ENCODE measurements at regions not wholly inside any gene's neighbourhood (a gene's known extent, or its start where the extent isn't known, plus 50 kb on each side); places are given as distances from the start of the nearest gene placed in this dataset.

DNA sequence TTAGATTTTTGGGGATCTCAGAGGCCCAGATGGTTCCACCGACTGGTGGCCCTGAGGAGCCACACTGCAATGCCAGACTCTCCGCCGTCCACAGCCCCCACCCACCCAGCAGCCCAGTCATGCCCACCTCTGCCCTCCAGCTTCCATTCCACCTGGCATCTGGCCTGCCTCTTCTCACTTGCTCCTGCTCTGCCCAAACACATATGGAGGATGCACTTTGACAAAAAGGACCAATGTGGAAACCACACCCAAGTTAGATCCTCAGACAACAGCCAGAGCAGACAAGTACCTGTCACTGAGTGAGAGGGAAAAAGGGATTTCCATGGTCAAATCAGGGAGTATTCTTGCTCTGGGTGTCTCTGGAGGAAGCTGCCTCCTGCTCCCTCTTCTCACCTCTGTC lies 120.6 kb upstream of the NXT1 start:
- TF ChIP-seq, protein P1, sequence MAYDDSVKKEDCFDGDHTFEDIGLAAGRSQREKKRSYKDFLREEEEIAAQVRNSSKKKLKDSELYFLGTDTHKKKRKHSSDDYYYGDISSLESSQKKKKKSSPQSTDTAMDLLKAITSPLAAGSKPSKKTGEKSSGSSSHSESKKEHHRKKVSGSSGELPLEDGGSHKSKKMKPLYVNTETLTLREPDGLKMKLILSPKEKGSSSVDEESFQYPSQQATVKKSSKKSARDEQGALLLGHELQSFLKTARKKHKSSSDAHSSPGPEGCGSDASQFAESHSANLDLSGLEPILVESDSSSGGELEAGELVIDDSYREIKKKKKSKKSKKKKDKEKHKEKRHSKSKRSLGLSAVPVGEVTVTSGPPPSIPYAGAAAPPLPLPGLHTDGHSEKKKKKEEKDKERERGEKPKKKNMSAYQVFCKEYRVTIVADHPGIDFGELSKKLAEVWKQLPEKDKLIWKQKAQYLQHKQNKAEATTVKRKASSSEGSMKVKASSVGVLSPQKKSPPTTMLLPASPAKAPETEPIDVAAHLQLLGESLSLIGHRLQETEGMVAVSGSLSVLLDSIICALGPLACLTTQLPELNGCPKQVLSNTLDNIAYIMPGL (CRISPR knock-in tag; IDR thresholded peaks at IDR 0.05) = no peak
- TF ChIP-seq ZNF609 (CRISPR knock-in tag; IDR thresholded peaks at IDR 0.05; ENCODE audit: borderline replicate concordance) = no peak
- TF ChIP-seq HMG20B (CRISPR knock-in tag; IDR thresholded peaks at IDR 0.05) = no peak
- no peak for TF ChIP-seq ELF1 (tag; IDR thresholded peaks at IDR 0.05)
- TF ChIP-seq, protein P2, sequence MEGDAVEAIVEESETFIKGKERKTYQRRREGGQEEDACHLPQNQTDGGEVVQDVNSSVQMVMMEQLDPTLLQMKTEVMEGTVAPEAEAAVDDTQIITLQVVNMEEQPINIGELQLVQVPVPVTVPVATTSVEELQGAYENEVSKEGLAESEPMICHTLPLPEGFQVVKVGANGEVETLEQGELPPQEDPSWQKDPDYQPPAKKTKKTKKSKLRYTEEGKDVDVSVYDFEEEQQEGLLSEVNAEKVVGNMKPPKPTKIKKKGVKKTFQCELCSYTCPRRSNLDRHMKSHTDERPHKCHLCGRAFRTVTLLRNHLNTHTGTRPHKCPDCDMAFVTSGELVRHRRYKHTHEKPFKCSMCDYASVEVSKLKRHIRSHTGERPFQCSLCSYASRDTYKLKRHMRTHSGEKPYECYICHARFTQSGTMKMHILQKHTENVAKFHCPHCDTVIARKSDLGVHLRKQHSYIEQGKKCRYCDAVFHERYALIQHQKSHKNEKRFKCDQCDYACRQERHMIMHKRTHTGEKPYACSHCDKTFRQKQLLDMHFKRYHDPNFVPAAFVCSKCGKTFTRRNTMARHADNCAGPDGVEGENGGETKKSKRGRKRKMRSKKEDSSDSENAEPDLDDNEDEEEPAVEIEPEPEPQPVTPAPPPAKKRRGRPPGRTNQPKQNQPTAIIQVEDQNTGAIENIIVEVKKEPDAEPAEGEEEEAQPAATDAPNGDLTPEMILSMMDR (IDR thresholded peaks at IDR 0.05 in 2 of 3, conservative IDR thresholded peaks at IDR 0.05 in 1 of 3; ENCODE audit: insufficient read depth in 2 of 3, low read depth in 1 of 3, low read length in 3 of 3) = no peak
- TF ChIP-seq SP1 (CRISPR knock-in tag; IDR thresholded peaks at IDR 0.05) = no peak
- TF ChIP-seq CBX5 (IDR thresholded peaks at IDR 0.05; ENCODE audit: borderline replicate concordance, low read depth) = no peak
- TF ChIP-seq RCOR1 (IDR thresholded peaks at IDR 0.05; ENCODE audit: borderline replicate concordance in 1 of 2, low read depth in 2 of 2, low read length in 2 of 2) = no peak
- no peak for TF ChIP-seq ZNF639 (CRISPR knock-in tag; conservative IDR thresholded peaks at IDR 0.05 in 1 of 2, IDR thresholded peaks at IDR 0.05 in 1 of 2)
- no peak for TF ChIP-seq CHCHD3 (CRISPR knock-in tag; IDR thresholded peaks at IDR 0.05)
- no peak for TF ChIP-seq TFE3 (CRISPR knock-in tag; IDR thresholded peaks at IDR 0.05)
- TF ChIP-seq HCFC1 (IDR thresholded peaks at IDR 0.05; ENCODE audit: low read depth, low read length) = no peak
- no peak for TF ChIP-seq SIN3A (IDR thresholded peaks at IDR 0.05; ENCODE audit: borderline replicate concordance in 2 of 2, control insufficient read depth in 1 of 2, low read depth in 2 of 2, low read length in 2 of 2)
- no peak for TF ChIP-seq CREB1 (IDR thresholded peaks at IDR 0.05)
- TF ChIP-seq CREB1 (CRISPR knock-in tag; IDR thresholded peaks at IDR 0.05) = no peak
